ENCODE measurements at regions not wholly inside any gene's neighbourhood (a gene's known extent, or its start where the extent isn't known, plus 50 kb on each side); places are given as distances from the start of the nearest gene placed in this dataset.
A peak's percentile ranks its signal among the peaks of the same experiment; 100 is the strongest.
"Not testable (repeated sequence)": the region's sequence is repeated elsewhere in the genome, so short reads cannot be mapped to it uniquely, and the experiment has no call there.

GRCh38 chr7:19558527-19558926, 150.3 kb downstream of the POLR1F start:
- Histone ChIP-seq H3K4me1 (no peaks in the 10 kb centered on the region), H3K9me3 (no peaks in the 10 kb centered on the region), H3K36me3 (no peaks in the 10 kb centered on the region), H3K27me3 (no peaks in the 10 kb centered on the region), H3K4me3 (no peak overlapping the region), H3K27ac (no peak overlapping the region)
- DNase-seq = no peak
- WGBS, 5 donors = 91 to 100% (median 98%) methylated on average over 1 of the region's 1 CpG
- TF ChIP-seq POLR2A (IDR thresholded peaks at IDR 0.05) (no peak), CTCF (IDR thresholded peaks at IDR 0.05) (no peak)
- intact Hi-C loops (cut with DNase I; ENCODE audit: low total_unique reads) = no loop called here

GRCh38 chr7:19557726-19558465, 150.9 kb downstream of the POLR1F start:
- no peaks in the 10 kb centered on the region for H3K36me3 ChIP-seq
- WGBS, 5 donors = 90 to 94% (median 92%) methylated on average over 3 of the region's 3 CpGs
- no peaks in the 10 kb centered on the region for H3K27me3 ChIP-seq
- intact Hi-C loops (cut with DNase I; ENCODE audit: low total_unique reads) = no loop called here
- no peak for DNase-seq
- H3K27ac ChIP-seq = no peak overlapping the region
- H3K9me3 ChIP-seq = no peaks in the 10 kb centered on the region
- H3K4me1 ChIP-seq = no peaks in the 10 kb centered on the region
- H3K4me3 ChIP-seq = no peak overlapping the region
- TF ChIP-seq CTCF (IDR thresholded peaks at IDR 0.05) (no peak), EP300 (IDR thresholded peaks at IDR 0.05) (no peak), POLR2AphosphoS5 (IDR thresholded peaks at IDR 0.05) (no peak), POLR2A (IDR thresholded peaks at IDR 0.05) (no peak)

- H3K27ac ChIP-seq = no peak overlapping the region
- DNase-seq = peak in 1 of 2 donors; percentile 46
- no peaks in the 10 kb centered on the region for H3K4me1 ChIP-seq
- H3K9me3 ChIP-seq = no peaks in the 10 kb centered on the region
- H3K27me3 ChIP-seq = no peaks in the 10 kb centered on the region
- intact Hi-C loops (cut with DNase I; ENCODE audit: low total_unique reads) = no loop called here
- no peaks in the 10 kb centered on the region for H3K36me3 ChIP-seq
- no peak for TF ChIP-seq CTCF (IDR thresholded peaks at IDR 0.05)
- TF ChIP-seq POLR2AphosphoS5 (IDR thresholded peaks at IDR 0.05) = no peak
- no peak for TF ChIP-seq EP300 (IDR thresholded peaks at IDR 0.05)
- no peak for TF ChIP-seq POLR2A (IDR thresholded peaks at IDR 0.05)
- H3K4me3 ChIP-seq = no peak overlapping the region
Observed at GRCh38 chr7:19554581-19554980, 154.3 kb downstream of the POLR1F start.

GRCh38 chr7:19552576-19552975, 156.3 kb downstream of the POLR1F start:
- TF ChIP-seq CTCF (IDR thresholded peaks at IDR 0.05) (no peak), EP300 (IDR thresholded peaks at IDR 0.05) (no peak), POLR2A (IDR thresholded peaks at IDR 0.05) (no peak), POLR2AphosphoS5 (IDR thresholded peaks at IDR 0.05) (no peak)
- no peaks in the 10 kb centered on the region for H3K36me3 ChIP-seq
- WGBS, 5 donors = 54 to 75% (median 62%) methylated on average over 2 of the region's 2 CpGs
- no peaks in the 10 kb centered on the region for H3K9me3 ChIP-seq
- no peaks in the 10 kb centered on the region for H3K4me1 ChIP-seq
- H3K27me3 ChIP-seq = no peaks in the 10 kb centered on the region
- no peak for DNase-seq
- H3K27ac ChIP-seq = no peak overlapping the region
- no peak overlapping the region for H3K4me3 ChIP-seq
- intact Hi-C loops (cut with DNase I; ENCODE audit: low total_unique reads) = no loop called here

GRCh38 chr7:19549246-19549645, 159.6 kb downstream of the POLR1F start:
- H3K4me1 ChIP-seq; H3K4me3 ChIP-seq; H3K27me3 ChIP-seq; intact Hi-C loops (cut with DNase I; ENCODE audit: low total_unique reads); H3K36me3 ChIP-seq; H3K27ac ChIP-seq; H3K9me3 ChIP-seq; DNase-seq: not testable (repeated sequence)
- 58 to 81% (median 74%) methylated on average over 4 to 5 of the region's 5 CpGs for WGBS, 5 donors
